ENCODE measurements at regions not wholly inside any gene's neighbourhood (a gene's known extent, or its start where the extent isn't known, plus 50 kb on each side); places are given as distances from the start of the nearest gene placed in this dataset.

DNA sequence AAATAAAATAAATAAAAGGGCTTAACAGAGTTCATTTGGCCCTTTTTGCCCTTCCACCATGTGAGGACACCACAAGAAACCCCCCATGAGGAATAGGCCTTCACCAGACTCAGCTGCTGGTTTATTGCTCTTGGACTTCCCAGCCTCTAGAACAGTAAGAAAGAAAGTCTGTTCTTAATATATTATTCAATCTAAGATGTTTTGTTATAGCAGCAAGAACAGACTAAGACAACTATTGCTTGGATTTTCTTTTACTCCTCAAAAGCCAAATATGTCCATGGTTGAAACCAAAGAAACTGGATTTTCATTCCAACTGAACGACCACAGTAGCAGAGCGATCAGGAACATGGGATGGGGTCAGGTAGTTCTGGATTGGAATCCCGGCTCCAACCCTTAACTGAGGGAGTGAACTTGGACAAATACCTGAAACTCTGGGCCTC lies 157.2 kb upstream of the EEA1 start:
- TF ChIP-seq, protein P1, sequence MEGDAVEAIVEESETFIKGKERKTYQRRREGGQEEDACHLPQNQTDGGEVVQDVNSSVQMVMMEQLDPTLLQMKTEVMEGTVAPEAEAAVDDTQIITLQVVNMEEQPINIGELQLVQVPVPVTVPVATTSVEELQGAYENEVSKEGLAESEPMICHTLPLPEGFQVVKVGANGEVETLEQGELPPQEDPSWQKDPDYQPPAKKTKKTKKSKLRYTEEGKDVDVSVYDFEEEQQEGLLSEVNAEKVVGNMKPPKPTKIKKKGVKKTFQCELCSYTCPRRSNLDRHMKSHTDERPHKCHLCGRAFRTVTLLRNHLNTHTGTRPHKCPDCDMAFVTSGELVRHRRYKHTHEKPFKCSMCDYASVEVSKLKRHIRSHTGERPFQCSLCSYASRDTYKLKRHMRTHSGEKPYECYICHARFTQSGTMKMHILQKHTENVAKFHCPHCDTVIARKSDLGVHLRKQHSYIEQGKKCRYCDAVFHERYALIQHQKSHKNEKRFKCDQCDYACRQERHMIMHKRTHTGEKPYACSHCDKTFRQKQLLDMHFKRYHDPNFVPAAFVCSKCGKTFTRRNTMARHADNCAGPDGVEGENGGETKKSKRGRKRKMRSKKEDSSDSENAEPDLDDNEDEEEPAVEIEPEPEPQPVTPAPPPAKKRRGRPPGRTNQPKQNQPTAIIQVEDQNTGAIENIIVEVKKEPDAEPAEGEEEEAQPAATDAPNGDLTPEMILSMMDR (IDR thresholded peaks at IDR 0.05): no peak
- TF ChIP-seq POLR2A (IDR thresholded peaks at IDR 0.05): no peak
- TF ChIP-seq POLR2AphosphoS5 (IDR thresholded peaks at IDR 0.05): no peak

All from breast epithelium (tissue), 3 donors.